ENCODE measurements at regions not wholly inside any gene's neighbourhood (a gene's known extent, or its start where the extent isn't known, plus 50 kb on each side); places are given as distances from the start of the nearest gene placed in this dataset.

GRCh38 chr20:22833851-22834250 lies 201.3 kb upstream of the SSTR4 start (continued):
- no peak for TF ChIP-seq ZNF511 (CRISPR knock-in tag; IDR thresholded peaks at IDR 0.05)
- TF ChIP-seq MEF2A (IDR thresholded peaks at IDR 0.05; ENCODE audit: control insufficient read depth, low read depth, low read length) = no peak
- TF ChIP-seq NONO (IDR thresholded peaks at IDR 0.05; ENCODE audit: low read depth in 2 of 2, low read length in 1 of 2) = no peak
- TF ChIP-seq SOX6 (IDR thresholded peaks at IDR 0.05) = peak; percentile 89
- peak in 1 of 2 experiments; percentile 26 for TF ChIP-seq AFF1 (IDR thresholded peaks at IDR 0.05; ENCODE audit: low read depth in 1 of 2, partially characterized antibody in 2 of 2)
- TF ChIP-seq ARID4B (CRISPR knock-in tag; IDR thresholded peaks at IDR 0.05) = no peak
- TF ChIP-seq BRD9 (IDR thresholded peaks at IDR 0.05; ENCODE audit: low read depth, partially characterized antibody) = peak; percentile 25
- TF ChIP-seq HOXB6 (CRISPR knock-in tag; IDR thresholded peaks at IDR 0.05; ENCODE audit: borderline replicate concordance) = no peak
- no peak for TF ChIP-seq SREBF1 (IDR thresholded peaks at IDR 0.05; ENCODE audit: borderline replicate concordance, low read depth, low read length)
- peak; percentile 97 for TF ChIP-seq CTBP1 (IDR thresholded peaks at IDR 0.05; ENCODE audit: borderline replicate concordance)
- no peak for TF ChIP-seq ELK3 (CRISPR knock-in tag; IDR thresholded peaks at IDR 0.05)
- peak; percentile 80 to 82 for TF ChIP-seq FOXK2 (conservative IDR thresholded peaks at IDR 0.05 in 1 of 2, IDR thresholded peaks at IDR 0.05 in 1 of 2; ENCODE audit: low read depth in 2 of 2)
- TF ChIP-seq ARID3B (CRISPR knock-in tag; IDR thresholded peaks at IDR 0.05; ENCODE audit: borderline replicate concordance) = no peak
- TF ChIP-seq HNRNPH1 (optimal IDR thresholded peaks at IDR 0.05; ENCODE audit: low read depth, low read length) = no peak
- no peak for TF ChIP-seq BRF2 (IDR thresholded peaks at IDR 0.05; ENCODE audit: borderline replicate concordance, insufficient read depth, insufficient read length)

All from K562 (cell line).